ENCODE measurements at regions not wholly inside any gene's neighbourhood (a gene's known extent, or its start where the extent isn't known, plus 50 kb on each side); places are given as distances from the start of the nearest gene placed in this dataset.

DNA sequence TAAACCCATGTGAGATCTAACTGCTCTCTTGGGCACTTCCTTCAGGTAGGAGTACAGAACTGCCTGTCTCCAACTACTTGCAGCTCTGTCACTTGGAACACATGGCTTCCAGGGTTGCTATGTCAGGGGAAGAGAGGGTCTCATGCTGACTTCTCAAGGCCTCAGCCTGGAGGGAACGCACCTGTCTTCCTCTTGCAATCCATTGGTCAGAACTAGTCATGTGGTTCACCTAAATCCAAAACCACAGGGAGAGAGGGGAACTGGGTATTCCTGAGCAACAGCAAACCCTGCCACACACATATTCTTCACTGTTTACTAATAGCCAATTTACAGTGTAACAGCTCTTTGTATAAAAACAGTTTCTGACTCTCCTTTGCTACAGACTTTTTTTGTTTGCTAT, 206.1 kb downstream of the KCNJ2 start:
- TF ChIP-seq, protein P1, sequence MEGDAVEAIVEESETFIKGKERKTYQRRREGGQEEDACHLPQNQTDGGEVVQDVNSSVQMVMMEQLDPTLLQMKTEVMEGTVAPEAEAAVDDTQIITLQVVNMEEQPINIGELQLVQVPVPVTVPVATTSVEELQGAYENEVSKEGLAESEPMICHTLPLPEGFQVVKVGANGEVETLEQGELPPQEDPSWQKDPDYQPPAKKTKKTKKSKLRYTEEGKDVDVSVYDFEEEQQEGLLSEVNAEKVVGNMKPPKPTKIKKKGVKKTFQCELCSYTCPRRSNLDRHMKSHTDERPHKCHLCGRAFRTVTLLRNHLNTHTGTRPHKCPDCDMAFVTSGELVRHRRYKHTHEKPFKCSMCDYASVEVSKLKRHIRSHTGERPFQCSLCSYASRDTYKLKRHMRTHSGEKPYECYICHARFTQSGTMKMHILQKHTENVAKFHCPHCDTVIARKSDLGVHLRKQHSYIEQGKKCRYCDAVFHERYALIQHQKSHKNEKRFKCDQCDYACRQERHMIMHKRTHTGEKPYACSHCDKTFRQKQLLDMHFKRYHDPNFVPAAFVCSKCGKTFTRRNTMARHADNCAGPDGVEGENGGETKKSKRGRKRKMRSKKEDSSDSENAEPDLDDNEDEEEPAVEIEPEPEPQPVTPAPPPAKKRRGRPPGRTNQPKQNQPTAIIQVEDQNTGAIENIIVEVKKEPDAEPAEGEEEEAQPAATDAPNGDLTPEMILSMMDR (conservative IDR thresholded peaks at IDR 0.05; ENCODE audit: low read depth, low read length), result no peak
- TF ChIP-seq EZH2 (IDR thresholded peaks at IDR 0.05; ENCODE audit: borderline replicate concordance, low read depth, low read length, poor library complexity, severe bottlenecking), result no peak
